GM19025 (cell line): ENCODE measurements at regions not wholly inside any gene's neighbourhood (a gene's known extent, or its start where the extent isn't known, plus 50 kb on each side); places are given as distances from the start of the nearest gene placed in this dataset.
"Not testable (repeated sequence)": the region's sequence is repeated elsewhere in the genome, so short reads cannot be mapped to it uniquely, and the experiment has no call there.

Source experiments
- ATAC-seq: cut with Tn5 transposase; IDR thresholded peaks from one replicate; pipeline ENCODE4 v1.9.1; 2021; ENCODE audit warnings: mild to moderate bottlenecking, low read depth, moderate library complexity; ENCODE audit not compliant: unreplicated experiment

- ATAC-seq: no peak
Measured at GRCh38 chr18:1392046-1392445, 487.4 kb downstream of the ADCYAP1 start.

DNA sequence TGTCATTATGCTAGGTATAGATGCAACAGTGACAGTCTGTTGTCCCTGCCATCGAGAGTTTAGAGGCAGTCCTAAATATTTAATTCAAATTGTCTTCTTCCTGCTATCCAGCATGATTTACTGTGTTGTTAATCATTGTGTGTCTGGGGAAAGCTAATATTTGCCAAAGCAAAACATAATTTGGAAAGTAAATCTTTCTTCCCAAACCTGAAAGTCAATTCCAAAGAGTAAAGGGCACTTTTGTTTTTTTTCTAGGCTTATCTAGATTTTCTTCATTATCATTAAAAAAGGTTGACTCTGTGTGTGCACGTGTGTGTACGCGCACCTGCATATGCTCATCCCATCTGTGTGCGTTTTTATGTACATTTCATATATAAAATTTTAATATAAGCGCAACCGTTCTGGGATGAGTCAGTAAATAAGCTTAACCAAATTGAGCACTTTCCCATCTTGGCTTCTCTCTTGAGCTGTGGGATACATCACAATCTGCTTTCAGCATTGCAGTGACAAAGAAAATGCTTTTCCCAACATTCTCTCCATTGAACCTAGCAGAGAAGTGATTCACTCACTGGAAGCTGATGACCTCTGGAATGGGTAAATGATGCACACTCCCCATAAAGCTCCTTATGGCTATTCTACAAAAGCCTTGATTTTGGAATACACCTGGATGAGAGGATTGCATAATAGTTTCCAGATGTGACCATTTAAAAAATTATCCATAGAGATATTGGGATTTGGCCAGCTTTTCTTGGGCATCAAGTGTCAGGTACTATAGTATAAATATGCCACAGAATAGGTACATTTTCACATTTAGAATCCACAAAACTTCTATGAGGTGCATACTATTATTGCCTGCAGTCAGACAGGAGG is 488.4 kb downstream of the ADCYAP1 start:
- ATAC-seq: no peak

GRCh38 chr18:1393929-1394328 is 489.3 kb downstream of the ADCYAP1 start:
- no peak for ATAC-seq

- ATAC-seq: no peak
Measured at GRCh38 chr18:1394426-1394825, 489.8 kb downstream of the ADCYAP1 start.

DNA sequence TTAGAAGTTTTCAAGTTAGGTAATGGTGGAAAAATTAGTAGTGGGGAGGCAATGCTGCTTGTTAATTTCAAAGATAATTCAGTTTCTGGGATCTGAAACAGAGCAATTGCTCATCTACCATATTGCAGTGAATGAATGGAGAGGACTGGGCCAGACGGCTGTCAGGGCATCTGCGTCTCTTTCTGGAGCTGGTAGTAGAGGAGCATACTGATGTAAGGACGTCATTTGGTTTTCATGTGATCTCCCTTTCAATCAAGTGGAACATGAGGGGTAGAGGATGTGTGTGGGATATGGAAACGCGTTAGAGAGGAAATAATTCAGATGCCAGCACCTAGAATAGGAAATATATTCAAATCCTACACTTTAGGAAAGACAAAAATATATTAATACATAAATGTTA is 490.3 kb downstream of the ADCYAP1 start:
- ATAC-seq: no peak

- ATAC-seq: no peak
Measured at GRCh38 chr18:1408376-1408775, 503.7 kb downstream of the ADCYAP1 start.

- no peak for ATAC-seq
Measured at GRCh38 chr18:1412655-1413322, 508.1 kb downstream of the ADCYAP1 start.

- ATAC-seq: no peak
Measured at GRCh38 chr18:1413323-1413675, 508.6 kb downstream of the ADCYAP1 start.

GRCh38 chr18:1416074-1416473 is 511.4 kb downstream of the ADCYAP1 start:
- ATAC-seq: no peak

DNA sequence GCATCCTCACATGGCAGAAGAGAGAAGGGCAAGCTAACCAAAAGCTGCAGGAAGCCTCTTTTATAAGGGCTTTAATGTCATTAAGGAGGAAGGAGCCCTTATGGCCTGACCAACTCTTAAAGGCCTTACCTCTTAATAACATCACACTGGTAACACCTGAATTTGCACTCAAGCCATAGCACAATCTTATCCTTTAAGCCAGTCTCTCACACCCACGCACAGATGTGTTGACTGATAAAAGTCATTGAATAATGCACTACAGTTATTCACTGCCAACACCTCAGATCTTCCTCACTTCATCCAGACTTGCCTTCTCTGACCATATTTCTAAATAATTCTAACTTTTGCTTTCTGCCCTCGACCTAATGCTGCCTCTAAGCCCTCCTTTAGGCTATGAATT is 516.8 kb downstream of the ADCYAP1 start:
- ATAC-seq: no peak

DNA sequence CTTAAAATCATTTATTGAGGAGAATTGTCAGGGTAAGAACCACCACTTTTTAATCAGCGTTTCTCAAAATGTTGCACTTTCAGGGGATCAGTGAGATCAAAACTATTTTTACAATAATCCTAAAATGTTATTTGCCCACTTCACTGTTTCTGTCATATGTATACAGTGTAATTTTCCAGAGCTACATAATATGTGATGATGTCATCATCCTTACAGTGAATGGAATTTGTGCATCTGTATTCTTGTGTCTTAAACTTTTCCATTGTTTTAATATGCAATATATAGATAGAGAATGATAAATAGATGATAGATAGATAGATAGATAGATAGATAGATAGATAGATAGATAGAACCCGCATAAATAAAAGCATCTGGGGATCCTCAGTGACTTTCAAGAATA is 518.0 kb downstream of the ADCYAP1 start:
- no peak for ATAC-seq

- ATAC-seq: no peak
Measured at GRCh38 chr18:1425679-1426078, 521.0 kb downstream of the ADCYAP1 start.

DNA sequence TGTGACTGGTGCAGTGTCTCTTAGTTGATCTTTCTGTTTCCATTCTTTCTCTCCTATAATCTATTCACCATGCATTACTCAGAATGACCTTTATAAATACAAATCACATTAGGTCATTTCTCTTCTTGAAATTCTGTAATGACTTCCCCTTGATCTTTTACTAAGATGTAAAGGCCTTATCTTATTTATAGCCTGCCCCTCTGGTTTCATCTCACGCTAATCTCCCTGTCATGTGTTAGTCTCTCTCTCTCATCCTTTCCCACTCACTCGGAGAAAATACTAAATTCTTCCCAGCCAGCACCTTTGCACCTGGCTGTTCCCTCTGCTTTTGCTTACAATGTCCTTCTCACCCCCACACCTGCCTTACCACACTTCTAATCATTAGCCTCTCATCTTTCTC is 530.8 kb downstream of the ADCYAP1 start:
- ATAC-seq: no peak

GRCh38 chr18:1436199-1436598 is 531.5 kb downstream of the ADCYAP1 start:
- ATAC-seq: no peak

- no peak for ATAC-seq
Measured at GRCh38 chr18:1438458-1438910, 533.8 kb downstream of the ADCYAP1 start.

DNA sequence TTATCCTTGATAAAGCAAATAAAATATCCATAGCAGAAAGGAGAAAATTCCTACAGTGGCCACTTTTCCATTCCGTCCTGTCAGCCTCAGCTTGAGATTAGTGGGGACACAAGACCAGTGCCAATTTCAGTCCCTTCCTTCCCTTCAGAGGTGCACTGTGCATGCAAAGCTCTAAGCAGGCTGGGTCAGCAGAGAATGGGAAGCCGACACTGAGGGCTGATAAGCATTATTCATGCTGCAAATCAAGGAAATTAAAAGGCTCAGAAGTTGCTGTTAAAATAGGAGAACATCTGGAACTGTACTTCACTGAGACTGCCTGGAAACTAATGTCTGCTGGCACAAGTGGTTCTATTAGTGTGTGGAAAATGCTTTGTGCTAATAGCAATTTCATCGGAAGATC is 534.3 kb downstream of the ADCYAP1 start:
- ATAC-seq: no peak

GRCh38 chr18:1444062-1444461 is 539.4 kb downstream of the ADCYAP1 start:
- not testable (repeated sequence) for ATAC-seq

DNA sequence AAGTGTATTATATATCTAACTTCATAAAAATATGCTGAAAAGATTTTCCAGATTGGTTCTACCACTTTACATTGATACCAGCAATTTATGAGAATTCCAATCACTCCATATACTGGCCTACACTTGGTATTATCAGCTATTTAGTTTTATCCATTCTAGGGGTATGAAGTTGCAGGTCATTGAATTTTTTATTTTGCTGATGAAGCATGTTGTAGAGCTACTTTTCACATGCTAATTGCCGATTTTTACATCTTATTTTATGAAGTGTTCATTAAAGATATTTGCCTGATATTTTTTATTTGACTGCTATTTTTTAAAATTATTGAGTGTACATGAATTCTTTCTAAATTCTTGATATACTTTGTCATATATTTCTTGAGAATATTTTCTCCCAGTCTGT is 542.1 kb downstream of the ADCYAP1 start:
- ATAC-seq: no peak

GRCh38 chr18:1452821-1453220 is 548.1 kb downstream of the ADCYAP1 start:
- no peak for ATAC-seq

DNA sequence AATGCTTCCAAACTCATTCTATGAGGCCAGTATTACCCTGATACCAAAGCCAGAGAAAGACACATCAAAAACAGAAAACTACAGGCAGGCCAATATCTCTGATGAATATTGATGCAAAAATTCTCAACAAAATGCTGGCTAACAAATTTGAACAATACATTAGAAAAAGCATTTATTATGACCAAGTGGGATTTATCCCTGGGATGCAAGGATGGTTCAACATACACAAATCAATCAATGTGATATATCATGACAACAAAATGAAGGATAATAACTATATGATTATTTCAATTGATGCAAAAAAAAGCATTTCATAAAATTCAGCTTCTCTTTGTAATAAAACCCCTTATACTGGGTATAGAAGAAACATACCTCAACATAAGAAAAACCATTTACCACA is 550.9 kb downstream of the ADCYAP1 start:
- no peak for ATAC-seq

DNA sequence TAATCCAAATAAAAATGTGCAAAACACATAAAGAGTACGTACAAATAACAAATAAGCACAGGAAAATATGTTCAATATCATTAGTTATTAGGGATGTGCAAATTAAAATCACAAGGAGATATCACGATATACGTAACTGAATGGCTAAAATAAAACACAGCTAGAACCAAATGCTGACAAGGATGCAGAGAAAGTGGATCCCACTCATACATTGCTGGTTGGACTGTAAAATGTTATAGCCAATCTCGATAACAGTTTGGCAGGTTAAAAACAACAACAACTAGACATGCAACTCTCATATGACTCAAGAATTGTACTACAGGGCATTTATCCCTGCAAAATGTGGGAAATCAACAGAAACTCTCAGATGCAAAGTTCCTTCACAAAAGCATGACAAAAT is 553.9 kb downstream of the ADCYAP1 start:
- ATAC-seq: no peak

DNA sequence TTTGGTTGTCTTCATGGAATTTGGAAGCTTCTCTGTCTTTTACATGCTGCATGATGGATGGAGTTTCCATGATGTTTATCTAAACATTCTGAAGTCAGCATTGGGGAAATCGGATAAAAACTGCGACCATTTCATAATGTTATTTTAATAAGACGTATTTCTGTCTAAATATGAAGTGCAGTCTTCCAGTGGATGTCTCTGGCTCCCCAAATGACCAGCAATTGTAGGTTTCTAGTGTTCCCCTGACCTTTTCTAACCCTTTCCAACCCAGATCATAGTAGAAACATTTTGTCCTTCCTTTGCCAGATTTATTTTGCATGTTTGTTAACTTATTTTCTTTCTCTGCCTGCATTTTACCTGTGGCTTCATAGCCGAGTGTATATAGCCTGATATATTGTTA is 559.3 kb downstream of the ADCYAP1 start:
- no peak for ATAC-seq
